Head of caudate nucleus (tissue), 42 donors: ENCODE measurements at regions not wholly inside any gene's neighbourhood (a gene's known extent, or its start where the extent isn't known, plus 50 kb on each side); places are given as distances from the start of the nearest gene placed in this dataset.
"Not testable (repeated sequence)": the region's sequence is repeated elsewhere in the genome, so short reads cannot be mapped to it uniquely, and the experiment has no call there.

Source experiments
- DNase-seq, 42 donors: peaks; one replicate each; pipeline versions ENCODE4 v3.0.0 to v3.0.0-alpha.2; 2020 to 2021; ENCODE audit warnings: mixed read lengths in 7 of 42
- intact Hi-C: fragments of 100-400 bp; cut with DNase I; formaldehyde crosslinking; loops from one replicate; pipeline ENCODE4 v1.15.0; 2022

DNA sequence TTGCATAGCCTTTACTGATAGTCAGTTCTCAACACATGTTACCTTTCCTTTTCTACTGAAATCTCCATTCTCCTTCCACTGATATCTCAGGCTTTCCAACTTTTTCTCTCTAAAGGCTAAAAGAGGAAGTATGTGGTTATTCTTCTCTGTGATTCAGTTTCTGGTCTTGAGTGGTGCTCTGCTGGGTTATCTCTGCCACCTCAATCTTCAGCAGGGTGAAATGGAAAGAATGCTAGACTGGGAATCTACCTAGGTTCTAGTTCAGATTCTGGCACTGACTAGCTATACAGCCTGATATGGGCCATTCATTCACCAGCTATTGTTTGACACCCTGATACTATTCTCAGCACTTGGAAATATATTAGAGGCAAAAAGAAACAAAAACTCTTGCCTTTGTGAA is 124.9 kb upstream of the GRIA1 start:
- DNase-seq = no peak
- intact Hi-C loops = no loop called here

DNA sequence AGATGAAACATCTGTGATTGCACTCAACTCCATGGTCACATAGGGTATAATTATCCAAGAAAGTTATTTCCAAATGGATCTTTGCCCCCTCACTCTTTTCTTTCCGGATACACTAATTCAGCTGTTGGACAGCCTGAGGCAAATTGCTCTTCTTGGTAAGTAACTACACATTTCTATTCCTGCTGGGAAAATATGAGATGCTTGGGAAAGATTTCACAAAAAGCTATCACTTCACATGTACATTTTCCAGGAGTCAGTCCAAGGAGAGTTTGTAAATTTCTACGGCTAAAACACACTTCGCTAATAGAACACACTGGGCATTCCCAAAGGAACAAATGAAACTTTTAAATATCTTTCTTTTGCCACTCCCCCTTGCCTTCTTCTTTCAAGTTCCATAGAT is 123.0 kb upstream of the GRIA1 start:
- DNase-seq = no peak
- intact Hi-C loops = no loop called here

GRCh38 chr5:153372425-153373129 is 117.9 kb upstream of the GRIA1 start:
- intact Hi-C loops = no loop called here

GRCh38 chr5:153373130-153373498 is 117.4 kb upstream of the GRIA1 start:
- DNase-seq = no peak
- intact Hi-C loops = no loop called here

More at GRCh38 chr5:153372425-153373129, 117.9 kb upstream of the GRIA1 start:
- no peak for DNase-seq

DNA sequence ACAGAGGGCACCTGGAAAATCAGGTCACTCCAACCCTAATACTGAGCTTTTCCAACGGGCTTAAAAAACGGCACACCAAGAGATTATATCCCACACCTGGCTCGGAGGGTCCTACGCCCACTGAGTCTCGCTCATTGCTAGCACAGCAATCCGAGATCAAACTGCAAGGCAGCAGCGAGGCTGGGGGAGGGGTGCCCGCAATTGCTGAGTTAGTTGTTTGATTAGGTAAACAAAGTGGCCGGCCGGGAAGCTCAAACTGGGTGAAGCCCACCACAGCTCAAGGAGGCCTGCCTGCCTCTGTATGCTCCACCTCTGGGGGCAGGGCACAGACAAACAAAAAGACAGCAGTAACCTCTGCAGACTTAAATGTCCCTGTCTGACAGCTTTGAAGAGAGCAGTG is 108.8 kb upstream of the GRIA1 start:
- intact Hi-C loops, DNase-seq: not testable (repeated sequence)

DNA sequence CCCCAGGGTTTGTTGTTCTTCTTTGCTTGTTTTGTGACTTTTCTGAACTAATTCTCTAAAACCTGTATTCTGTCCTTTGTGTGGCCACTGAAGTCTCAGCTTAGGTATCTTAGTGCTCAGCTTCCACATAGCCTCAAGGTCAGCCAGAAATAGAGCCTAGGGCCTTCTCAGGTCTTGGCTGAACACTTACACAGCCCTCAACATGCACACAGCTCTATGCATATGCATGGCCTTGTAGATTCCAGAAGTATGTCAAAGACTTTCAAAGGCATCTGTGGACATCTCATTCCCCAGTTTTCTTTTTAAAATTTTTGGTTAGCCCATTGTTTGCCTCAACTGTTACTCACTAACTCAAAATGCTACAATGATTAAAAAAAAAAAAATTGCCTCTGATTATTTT is 99.9 kb upstream of the GRIA1 start:
- intact Hi-C loops = no loop called here
- no peak for DNase-seq

DNA sequence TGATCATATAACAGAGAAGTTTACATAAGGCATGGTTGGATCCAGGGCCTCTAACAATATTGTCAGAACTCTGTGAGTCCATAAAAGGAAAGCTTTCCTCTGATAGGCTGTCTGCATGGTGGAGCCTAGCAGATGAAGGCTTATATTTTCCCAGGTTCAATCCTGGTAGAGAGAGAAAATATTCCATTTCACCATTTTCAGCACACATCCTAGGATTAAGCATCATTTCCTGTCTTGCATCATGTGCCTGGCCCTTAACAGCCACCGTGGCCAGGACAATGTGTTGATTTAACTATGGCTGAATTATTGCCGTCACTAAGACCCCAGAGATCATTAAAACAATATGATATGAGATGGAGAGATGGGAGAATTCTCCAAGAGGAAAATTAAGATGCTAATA is 90.9 kb upstream of the GRIA1 start:
- intact Hi-C loops = no loop called here
- no peak for DNase-seq

DNA sequence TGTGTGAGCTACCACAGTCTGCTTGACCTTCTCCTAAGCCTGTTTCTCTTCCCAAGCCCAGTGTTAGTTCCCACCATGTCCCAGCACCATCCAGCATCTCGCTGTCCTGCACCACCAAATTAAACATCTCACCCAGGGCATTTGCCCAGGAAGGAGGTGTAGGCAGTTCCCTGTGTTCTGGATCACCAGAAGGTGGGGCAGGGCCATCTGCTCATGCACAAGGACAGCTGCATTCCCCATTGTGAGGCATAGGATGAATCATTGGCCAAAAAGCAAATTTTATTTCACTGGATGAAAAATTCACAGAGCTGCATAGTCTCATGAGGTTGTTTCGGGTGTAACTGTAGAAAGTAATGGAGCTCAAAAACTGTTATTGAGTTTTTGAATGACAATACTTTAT is 89.5 kb upstream of the GRIA1 start:
- intact Hi-C loops = no loop called here
- DNase-seq = no peak

GRCh38 chr5:153402550-153402949 is 87.9 kb upstream of the GRIA1 start:
- no peak for DNase-seq
- intact Hi-C loops = no loop called here

- DNase-seq = no peak
- intact Hi-C loops = no loop called here
These were observed 87.0 kb upstream of the GRIA1 start for GRCh38 chr5:153403470-153403869.

- DNase-seq = no peak
- intact Hi-C loops = no loop called here
These were observed 85.7 kb upstream of the GRIA1 start for GRCh38 chr5:153404747-153405146.

- intact Hi-C loops = no loop called here
These were observed 68.8 kb upstream of the GRIA1 start for GRCh38 chr5:153421676-153422075.

GRCh38 chr5:153425914-153426313 is 64.6 kb upstream of the GRIA1 start:
- DNase-seq = no peak
- intact Hi-C loops = no loop called here

More at GRCh38 chr5:153421676-153422075, 68.8 kb upstream of the GRIA1 start:
- no peak for DNase-seq

DNA sequence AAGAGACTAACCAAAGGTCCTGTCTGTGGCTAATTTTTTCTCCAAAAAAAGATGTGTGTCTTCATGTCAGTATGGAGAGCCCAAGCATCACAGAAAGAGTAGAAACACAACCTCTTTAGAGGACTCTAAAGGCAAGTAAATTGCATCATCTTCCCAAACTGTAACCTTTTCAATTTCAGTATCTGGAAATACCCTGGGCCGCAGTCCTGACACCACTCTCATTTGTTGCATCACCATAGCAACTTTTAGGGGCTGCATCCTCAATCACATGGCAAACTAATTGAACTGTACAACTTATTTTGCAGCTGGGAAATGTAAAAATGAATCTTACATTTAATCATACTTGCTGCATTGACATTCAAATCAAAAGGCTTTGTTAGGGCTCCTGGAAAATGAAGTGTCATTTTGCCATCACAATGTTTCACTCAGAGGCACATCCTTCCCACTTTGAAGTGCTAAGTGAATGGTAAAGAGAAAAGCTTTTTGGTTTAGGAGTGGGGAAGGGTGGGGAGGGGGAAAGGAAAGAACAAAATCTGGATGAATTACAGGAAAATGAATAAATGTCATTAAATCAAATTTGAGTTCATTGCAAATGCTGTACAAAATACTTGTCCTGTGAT is 60.6 kb upstream of the GRIA1 start:
- DNase-seq = no peak
- intact Hi-C loops = no loop called here

DNA sequence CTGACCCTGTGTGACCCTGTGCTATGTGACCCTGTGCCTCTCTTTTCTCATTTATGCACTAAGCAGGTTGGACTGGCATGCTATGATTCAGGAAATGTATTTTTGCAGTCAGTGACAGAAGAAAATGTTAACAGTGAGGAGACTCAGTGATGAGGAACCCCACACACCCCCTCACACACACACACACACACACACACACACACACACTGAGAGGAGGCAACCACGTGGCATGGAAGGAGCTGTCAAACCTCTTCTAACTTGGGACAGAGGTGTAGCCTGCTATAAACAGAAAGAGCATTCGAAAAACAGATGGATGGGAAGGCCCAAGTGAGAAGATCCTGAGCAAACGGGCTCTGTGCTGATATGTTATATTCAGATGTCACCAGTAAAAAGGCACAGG is 57.9 kb upstream of the GRIA1 start:
- intact Hi-C loops = no loop called here
- peak in 33 of 42 donors; percentile 8 to 71 (median 42) for DNase-seq

GRCh38 chr5:153437251-153437650 is 53.2 kb upstream of the GRIA1 start:
- no peak for DNase-seq
- intact Hi-C loops = no loop called here

GRCh38 chr5:153439130-153439529 is 51.3 kb upstream of the GRIA1 start:
- DNase-seq = no peak
- intact Hi-C loops = no loop called here
